GM12878 (cell line): ENCODE measurements at regions not wholly inside any gene's neighbourhood (a gene's known extent, or its start where the extent isn't known, plus 50 kb on each side); places are given as distances from the start of the nearest gene placed in this dataset.

Experiments
- CREB1 ChIP-seq: IDR thresholded peaks from 2 replicates; pipeline ENCODE4 v1.6.1; 2012; ENCODE audit warnings: low read depth, mild to moderate bottlenecking, inconsistent platforms
- FOXM1 ChIP-seq: IDR thresholded peaks from 2 replicates; pipeline ENCODE4 v1.6.1; 2012; ENCODE audit warnings: low read depth, mild to moderate bottlenecking, inconsistent platforms, low read length, moderate library complexity
- HDAC2 ChIP-seq: fragments of 200-600 bp; sonication (generic); IDR thresholded peaks from 2 replicates; pipeline ENCODE4 v1.6.1; 2017
- NKRF ChIP-seq: fragments of 450-650 bp; conservative IDR thresholded peaks from 2 replicates; pipeline ENCODE4 v1.6.1; 2017; ENCODE audit warnings: mild to moderate bottlenecking, moderate library complexity
- ZZZ3 ChIP-seq: IDR thresholded peaks from 2 replicates; pipeline ENCODE4 v1.6.1; 2011; ENCODE audit warnings: low read depth; ENCODE audit not compliant: control insufficient read depth, insufficient read length

DNA sequence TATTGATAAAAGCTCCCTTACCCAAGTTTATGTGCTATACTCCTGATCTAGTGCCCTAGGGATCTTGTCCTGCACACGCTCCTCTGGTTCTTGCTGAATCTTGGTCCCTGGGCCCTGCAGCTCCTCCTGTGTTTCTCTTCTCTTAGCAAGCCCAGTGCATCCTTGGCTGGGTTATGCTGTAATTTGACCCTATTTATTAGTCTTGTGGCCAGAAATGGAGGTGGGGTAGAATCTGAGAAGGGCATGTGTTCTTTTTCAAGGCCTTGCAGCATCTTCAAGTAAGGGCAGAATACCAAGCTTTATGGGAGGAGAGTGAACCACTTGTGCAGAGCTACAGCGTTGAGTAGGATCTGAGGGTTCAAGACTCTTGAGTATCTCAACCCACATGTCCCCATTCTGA, 366.8 kb downstream of the FAM170A start:
- no peak for TF ChIP-seq CREB1
- TF ChIP-seq HDAC2: no peak
- no peak for TF ChIP-seq FOXM1
- no peak for TF ChIP-seq NKRF
- TF ChIP-seq ZZZ3: no peak
